ENCODE measurements at regions not wholly inside any gene's neighbourhood (a gene's known extent, or its start where the extent isn't known, plus 50 kb on each side); places are given as distances from the start of the nearest gene placed in this dataset.

DNA sequence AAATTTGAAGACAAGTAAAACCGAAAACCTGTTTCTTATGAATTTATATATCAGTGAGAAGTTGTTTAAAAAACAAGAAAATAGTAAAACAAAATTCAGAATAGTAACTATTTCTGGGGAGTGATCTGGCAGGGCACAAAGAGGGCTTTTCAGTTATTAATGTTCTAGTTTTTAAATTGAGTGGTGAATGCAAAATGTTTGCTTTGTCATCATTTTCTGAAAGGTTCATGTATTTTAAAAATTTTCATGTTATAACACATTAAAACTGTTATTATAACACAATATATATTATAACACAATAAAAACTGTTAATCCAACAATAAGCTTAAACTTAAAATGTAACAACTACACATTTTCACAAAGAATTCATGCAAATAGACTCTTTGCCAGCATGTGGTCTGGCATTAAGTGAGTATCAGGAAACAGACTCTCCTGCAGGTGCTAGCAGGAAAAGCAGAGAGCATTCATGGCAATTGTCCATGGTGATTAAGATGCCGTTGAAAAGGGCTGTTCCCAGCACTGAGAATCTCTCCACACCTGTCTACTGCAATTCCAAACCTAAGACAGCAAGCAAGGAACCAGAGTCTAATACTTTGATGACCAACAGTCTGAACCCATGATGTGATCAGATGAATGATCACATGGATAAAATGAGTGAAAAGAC is 204.9 kb downstream of the TBX15 start:
- H4K91ac ChIP-seq (ENCODE audit: insufficient read depth, low read depth, low read length) = no peak overlapping the region
- no peaks in the 10 kb centered on the region for H3K27me3 ChIP-seq (ENCODE audit: control insufficient read depth, insufficient read depth, low read length)
- H2BK15ac ChIP-seq (ENCODE audit: low read depth, low read length) = no peak overlapping the region
- DNase-seq (no peak), ATAC-seq (ENCODE audit: low read depth) (no peak)
- H3K9me1 ChIP-seq (ENCODE audit: insufficient read depth, low read length) = no peaks in the 10 kb centered on the region
- no peak overlapping the region for H4K5ac ChIP-seq (ENCODE audit: low read depth, low read length)
- no peak overlapping the region for H2AK5ac ChIP-seq (ENCODE audit: low read depth, low read length)
- H3K14ac ChIP-seq (replicated peaks; ENCODE audit: low read depth, low read length) = no peak overlapping the region
- H4K20me1 ChIP-seq (ENCODE audit: insufficient read depth, low read length) = no peaks in the 10 kb centered on the region
- no peak overlapping the region for H3K4me3 ChIP-seq (ENCODE audit: insufficient read depth, low read depth, low read length)
- H3K56ac ChIP-seq (ENCODE audit: extremely low read depth, insufficient read depth, low read length) = no peak overlapping the region
- H3K4ac ChIP-seq (ENCODE audit: low read depth, low read length) = no peak overlapping the region
- H3K36me3 ChIP-seq (ENCODE audit: control insufficient read depth, insufficient read depth, low read length) = no peaks in the 10 kb centered on the region
- ChIA-PET CTCF (no interaction called here), POLR2A (ENCODE audit: unreplicated experiment) (no interaction called here)
- dilution Hi-C loops (cut with HindIII; ENCODE audit: low sequenced_read_pairs, unreplicated experiment) (no loop called here), intact Hi-C loops (cut with micrococcal nuclease) (no loop called here), in situ Hi-C loops (cut with MboI; ENCODE audit: low sequenced_read_pairs) (no loop called here)
- no peak overlapping the region for H4K8ac ChIP-seq (ENCODE audit: low read depth in 2 of 2, low read length in 2 of 2)
- H3K4me2 ChIP-seq (ENCODE audit: low read depth, low read length) = no peak overlapping the region
- no peaks in the 10 kb centered on the region; the same call in 1 of the 2 replicates for H3K9me3 ChIP-seq (ENCODE audit: control insufficient read depth, insufficient read depth, low read length)
- no CpG with 5 or more reads among the region's 2 CpGs for WGBS, 2 experiments (ENCODE audit: extremely low coverage in 2 of 2, insufficient read length in 1 of 2)
- H2BK20ac ChIP-seq (ENCODE audit: low read depth, low read length) = no peak overlapping the region
- no peak overlapping the region for H3K27ac ChIP-seq (ENCODE audit: insufficient read depth, low read length)
- no peak overlapping the region for H3K9ac ChIP-seq (ENCODE audit: low read depth, low read length)
- BruUV-seq (replicated peaks) = no TSS peak
- no peak overlapping the region for H3K23ac ChIP-seq (ENCODE audit: low read depth, low read length)
- no peak overlapping the region for H2BK120ac ChIP-seq (ENCODE audit: low read depth, low read length)
- H3K4me1 ChIP-seq (ENCODE audit: control insufficient read depth, insufficient read depth, low read length) = no peaks in the 10 kb centered on the region
- no peak overlapping the region for H2AFZ ChIP-seq (replicated peaks; ENCODE audit: low read length, poor library complexity)
- no peak overlapping the region for H2BK5ac ChIP-seq (ENCODE audit: low read depth, low read length, poor library complexity, severe bottlenecking)
- H2AK9ac ChIP-seq (replicated peaks; ENCODE audit: low read depth, low read length, poor library complexity) = no peak overlapping the region
- no peak for TF ChIP-seq SMC3 (IDR thresholded peaks at IDR 0.05; ENCODE audit: low read depth, low read length)
- peak; percentile 41 for TF ChIP-seq MAFK (IDR thresholded peaks at IDR 0.05; ENCODE audit: low read depth, low read length)
- TF ChIP-seq RAD21 (IDR thresholded peaks at IDR 0.05; ENCODE audit: low read length) = no peak
- H3K79me1 ChIP-seq (ENCODE audit: low read depth in 1 of 2, low read length in 2 of 2) = no peaks in the 10 kb centered on the region
- no peak overlapping the region for H3K18ac ChIP-seq (ENCODE audit: low read depth, low read length)
